CD8-positive, alpha-beta memory T cell (primary cell): ENCODE measurements at regions not wholly inside any gene's neighbourhood (a gene's known extent, or its start where the extent isn't known, plus 50 kb on each side); places are given as distances from the start of the nearest gene placed in this dataset.

Experiments
- CTCF ChIA-PET: fragments of 350-600 bp; sonication (Branson Sonifier 250); formaldehyde crosslinking; loops from one replicate; lab custom pipeline; 2021; ENCODE audit warnings: antibody characterized with exemption; lab: Charles Lee
- POLR2A ChIA-PET: fragments of 350-600 bp; sonication (Branson Sonifier 250); formaldehyde crosslinking; loops from one replicate; lab custom pipeline; 2021; ENCODE audit warnings: antibody characterized with exemption; lab: Charles Lee
- DNase-seq, 5 donors: peaks; one replicate each; pipeline versions ENCODE4 v3.0.0 to v3.0.0-alpha.2; 2020 to 2022; ENCODE audit warnings: mixed read lengths in 1 of 5
- H3K27ac ChIP-seq: one replicate; pipeline ENCODE4 v1.7.0; 2013; ENCODE audit warnings: low read depth, mild to moderate bottlenecking, low read length, moderate library complexity
- H3K27me3 ChIP-seq: 2 replicates; pipeline ENCODE4 v1.7.0; 2013; ENCODE audit warnings: low read length, mild to moderate bottlenecking; ENCODE audit not compliant: insufficient read depth, poor library complexity, severe bottlenecking
- H3K36me3 ChIP-seq: 2 replicates; pipeline ENCODE4 v1.7.0; 2013; ENCODE audit warnings: mild to moderate bottlenecking, low read length, moderate library complexity; ENCODE audit not compliant: insufficient read depth
- H3K4me1 ChIP-seq: 2 replicates; pipeline ENCODE4 v1.7.0; 2013; ENCODE audit warnings: mild to moderate bottlenecking, low read length, moderate library complexity; ENCODE audit not compliant: insufficient read depth
- H3K4me3 ChIP-seq: 2 replicates; pipeline ENCODE4 v1.7.0; 2013; ENCODE audit warnings: mild to moderate bottlenecking, low read length
- H3K9me3 ChIP-seq: 2 replicates; pipeline ENCODE4 v1.7.0; 2013; ENCODE audit warnings: mild to moderate bottlenecking, low read length
- H3K27ac Mint-ChIP-seq, 8 donors: one replicate each; pipeline ENCODE4 v1.8.0; 2020 to 2021; ENCODE audit warnings: mixed read lengths in 8 of 8, mild to moderate bottlenecking in 6 of 8, inconsistent platforms in 3 of 8, moderate library complexity in 3 of 8
- H3K27me3 Mint-ChIP-seq, 2 donors: one replicate each; pipeline ENCODE4 v1.8.0; 2020 to 2021; ENCODE audit warnings: mixed read lengths in 2 of 2, mild to moderate bottlenecking in 1 of 2, moderate library complexity in 1 of 2
- H3K36me3 Mint-ChIP-seq, 3 donors: one replicate each; pipeline ENCODE4 v1.8.0; 2020 to 2021; ENCODE audit warnings: mixed read lengths in 3 of 3, inconsistent platforms in 1 of 3, mild to moderate bottlenecking in 1 of 3
- H3K4me1 Mint-ChIP-seq, 3 donors: one replicate each; pipeline ENCODE4 v1.8.0; 2020 to 2021; ENCODE audit warnings: mixed read lengths in 3 of 3, inconsistent platforms in 1 of 3, mild to moderate bottlenecking in 1 of 3
- H3K4me3 Mint-ChIP-seq, 7 donors: one replicate each; pipeline ENCODE4 v1.8.0; 2020 to 2021; ENCODE audit warnings: mixed read lengths in 7 of 7, mild to moderate bottlenecking in 6 of 7, moderate library complexity in 4 of 7, inconsistent platforms in 2 of 7
- H3K9me3 Mint-ChIP-seq, 5 donors: one replicate each; pipeline ENCODE4 v1.8.0; 2020 to 2022; ENCODE audit warnings: mixed read lengths in 5 of 5, mild to moderate bottlenecking in 3 of 5, moderate library complexity in 2 of 5, inconsistent platforms in 1 of 5

- Mint-ChIP-seq H3K36me3 (peaks cover 0 to 4% (median 0%) of the 10 kb centered on the region in 3 donors), H3K9me3 (no peaks in the 10 kb centered on the region)
Observed at GRCh38 chr15:95713324-95713723, 617.2 kb upstream of the NR2F2 start.

DNA sequence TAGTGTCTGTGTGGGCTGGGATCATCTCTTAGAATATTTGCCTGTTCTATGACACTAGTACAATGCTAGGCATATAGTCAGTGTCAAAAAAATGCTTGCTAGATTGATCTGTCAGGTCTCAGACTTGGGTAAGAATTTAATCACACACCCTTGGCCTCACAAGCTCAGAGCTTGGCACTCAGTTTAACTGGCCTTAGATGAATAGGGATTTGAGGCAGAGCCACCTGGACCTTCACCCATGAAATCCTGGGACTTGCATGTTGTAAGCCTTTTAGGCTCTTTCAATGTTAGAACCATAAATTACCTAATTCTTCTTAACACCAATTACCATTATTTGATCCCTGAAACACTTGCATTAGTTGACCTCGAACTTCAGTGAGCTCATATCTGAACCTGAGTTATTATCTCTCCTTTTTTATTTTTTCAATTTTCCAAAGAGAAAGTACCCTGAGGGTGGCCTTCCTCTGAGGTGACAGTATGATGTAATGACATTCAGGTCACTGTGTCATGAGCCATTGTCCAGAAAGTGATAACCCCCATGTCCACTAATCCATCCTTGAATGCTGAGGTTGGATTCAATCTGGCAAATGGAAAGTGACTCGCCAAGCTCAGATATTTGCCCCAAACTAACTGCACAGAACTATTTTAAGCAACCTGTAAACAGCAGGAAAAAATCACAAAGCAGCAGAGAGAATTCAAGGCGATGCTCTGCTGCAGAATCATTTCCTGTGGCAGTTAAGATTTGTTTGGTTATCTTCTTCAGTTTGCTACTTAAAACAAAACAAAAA is 615.2 kb upstream of the NR2F2 start:
- Histone ChIP-seq H3K4me1 (no peaks in the 10 kb centered on the region), H3K27ac (no peak overlapping the region), H3K36me3 (no peaks in the 10 kb centered on the region), H3K9me3 (no peaks in the 10 kb centered on the region), H3K4me3 (no peak overlapping the region), H3K27me3 (no peaks in the 10 kb centered on the region)
- H3K36me3 Mint-ChIP-seq, result peaks cover 0 to 4% (median 0%) of the 10 kb centered on the region in 3 donors
- H3K27ac Mint-ChIP-seq, result peak overlapping the region in 1 of 8 donors; percentile 16
- no peaks in the 10 kb centered on the region for H3K9me3 Mint-ChIP-seq
- H3K4me1 Mint-ChIP-seq, result peaks cover 2 to 8% (median 4%) of the 10 kb centered on the region in 3 donors
- no peak overlapping the region for H3K4me3 Mint-ChIP-seq
- DNase-seq, result no peak
- ChIA-PET CTCF (no interaction called here), POLR2A (no interaction called here)
- no peaks in the 10 kb centered on the region for H3K27me3 Mint-ChIP-seq

More at GRCh38 chr15:95713324-95713723, 617.2 kb upstream of the NR2F2 start:
- H3K4me1 Mint-ChIP-seq, result peaks cover 2 to 8% (median 4%) of the 10 kb centered on the region in 3 donors
- no peak for DNase-seq
- Histone ChIP-seq H3K4me1 (no peaks in the 10 kb centered on the region), H3K27ac (no peak overlapping the region), H3K27me3 (no peaks in the 10 kb centered on the region), H3K36me3 (no peaks in the 10 kb centered on the region), H3K9me3 (no peaks in the 10 kb centered on the region), H3K4me3 (no peak overlapping the region)
- CTCF ChIA-PET, result no interaction called here
- no peaks in the 10 kb centered on the region for H3K27me3 Mint-ChIP-seq
- POLR2A ChIA-PET, result no interaction called here
- H3K4me3 Mint-ChIP-seq, result no peak overlapping the region
- no peak overlapping the region for H3K27ac Mint-ChIP-seq

DNA sequence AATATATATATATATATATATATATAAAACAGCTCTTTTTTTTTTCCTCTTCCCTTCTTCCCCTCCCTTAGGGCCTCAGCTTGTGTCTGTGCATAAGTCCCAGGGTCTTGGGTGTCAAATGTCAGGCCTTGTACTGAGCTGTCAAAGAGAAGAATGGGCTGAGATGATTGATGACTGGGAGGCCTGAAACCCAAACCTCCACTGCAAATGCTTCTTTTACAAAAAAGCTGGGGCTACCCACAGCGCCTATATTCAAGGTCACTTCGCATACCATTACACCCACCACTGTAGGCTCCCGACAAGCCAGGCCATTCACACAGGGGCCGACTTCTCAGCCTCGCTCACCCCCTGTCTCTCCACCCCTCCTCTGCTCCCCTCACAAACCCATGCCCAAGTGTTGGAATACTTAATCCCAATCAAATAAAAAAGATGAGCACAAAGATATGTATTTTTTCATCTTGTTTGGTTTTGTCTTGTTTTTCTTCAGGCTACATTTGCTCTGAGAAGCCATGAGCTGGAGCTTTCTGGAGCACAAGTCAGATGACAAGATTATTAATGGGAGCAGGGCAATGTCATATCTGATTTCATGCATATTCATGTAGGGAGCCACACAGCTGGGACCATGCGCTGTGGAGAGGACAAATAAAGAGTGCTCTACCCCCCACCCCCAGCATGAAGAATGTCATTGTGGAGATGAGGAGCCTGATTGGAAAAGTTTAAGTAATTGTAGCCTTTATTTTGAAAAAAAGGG is 614.4 kb upstream of the NR2F2 start:
- Histone ChIP-seq H3K27ac (no peak overlapping the region), H3K9me3 (no peaks in the 10 kb centered on the region), H3K4me1 (no peaks in the 10 kb centered on the region), H3K36me3 (no peaks in the 10 kb centered on the region), H3K27me3 (no peaks in the 10 kb centered on the region), H3K4me3 (no peak overlapping the region)
- Mint-ChIP-seq H3K27me3 (no peaks in the 10 kb centered on the region), H3K27ac (no peak overlapping the region), H3K9me3 (no peaks in the 10 kb centered on the region), H3K4me3 (no peak overlapping the region), H3K36me3 (peaks cover 0 to 4% (median 0%) of the 10 kb centered on the region in 3 donors), H3K4me1 (peaks cover 2 to 8% (median 4%) of the 10 kb centered on the region in 3 donors)
- POLR2A ChIA-PET, result no interaction called here
- CTCF ChIA-PET, result no interaction called here
- DNase-seq, result no peak

- ChIA-PET POLR2A (no interaction called here), CTCF (no interaction called here)
- Histone ChIP-seq H3K9me3 (no peaks in the 10 kb centered on the region), H3K27me3 (no peaks in the 10 kb centered on the region), H3K36me3 (no peaks in the 10 kb centered on the region), H3K4me3 (no peak overlapping the region), H3K27ac (no peak overlapping the region), H3K4me1 (no peaks in the 10 kb centered on the region)
- no peak for DNase-seq
- H3K4me3 Mint-ChIP-seq, result no peak overlapping the region
- H3K9me3 Mint-ChIP-seq, result no peaks in the 10 kb centered on the region
- H3K4me1 Mint-ChIP-seq, result peaks cover 2 to 8% (median 4%) of the 10 kb centered on the region in 3 donors
- H3K27me3 Mint-ChIP-seq, result no peaks in the 10 kb centered on the region
- peaks cover 0 to 3% (median 0%) of the 10 kb centered on the region in 3 donors for H3K36me3 Mint-ChIP-seq
- H3K27ac Mint-ChIP-seq, result no peak overlapping the region
Observed at GRCh38 chr15:95716708-95717107, 613.8 kb upstream of the NR2F2 start.

DNA sequence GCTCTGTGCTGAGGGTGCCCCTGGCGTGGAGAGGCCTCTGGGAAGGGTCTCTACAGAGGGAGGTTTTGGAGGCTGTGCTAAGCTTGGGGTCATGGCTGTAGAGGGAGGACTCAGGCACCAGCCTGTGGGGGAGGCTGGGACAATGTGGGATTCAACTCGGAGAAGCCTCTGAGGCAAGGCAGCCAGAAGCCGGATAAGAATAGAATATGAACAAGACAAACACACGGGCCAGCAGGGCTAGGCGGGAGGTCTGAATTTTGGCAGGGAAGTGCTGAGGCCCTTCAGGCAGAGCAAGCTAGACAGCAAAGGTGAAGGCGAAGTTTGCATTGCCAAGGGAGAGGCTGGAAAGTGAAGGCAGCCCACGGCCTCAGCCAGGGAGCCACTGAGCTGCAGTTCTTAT is 612.1 kb upstream of the NR2F2 start:
- POLR2A ChIA-PET, result no interaction called here
- Histone ChIP-seq H3K4me3 (no peak overlapping the region), H3K36me3 (no peaks in the 10 kb centered on the region), H3K4me1 (no peaks in the 10 kb centered on the region), H3K9me3 (no peaks in the 10 kb centered on the region), H3K27me3 (no peaks in the 10 kb centered on the region), H3K27ac (no peak overlapping the region)
- Mint-ChIP-seq H3K27ac (no peak overlapping the region), H3K4me1 (peaks cover 2 to 8% (median 4%) of the 10 kb centered on the region in 3 donors), H3K36me3 (no peaks in the 10 kb centered on the region), H3K4me3 (no peak overlapping the region), H3K27me3 (no peaks in the 10 kb centered on the region), H3K9me3 (no peaks in the 10 kb centered on the region)
- DNase-seq, result no peak
- CTCF ChIA-PET, result no interaction called here

DNA sequence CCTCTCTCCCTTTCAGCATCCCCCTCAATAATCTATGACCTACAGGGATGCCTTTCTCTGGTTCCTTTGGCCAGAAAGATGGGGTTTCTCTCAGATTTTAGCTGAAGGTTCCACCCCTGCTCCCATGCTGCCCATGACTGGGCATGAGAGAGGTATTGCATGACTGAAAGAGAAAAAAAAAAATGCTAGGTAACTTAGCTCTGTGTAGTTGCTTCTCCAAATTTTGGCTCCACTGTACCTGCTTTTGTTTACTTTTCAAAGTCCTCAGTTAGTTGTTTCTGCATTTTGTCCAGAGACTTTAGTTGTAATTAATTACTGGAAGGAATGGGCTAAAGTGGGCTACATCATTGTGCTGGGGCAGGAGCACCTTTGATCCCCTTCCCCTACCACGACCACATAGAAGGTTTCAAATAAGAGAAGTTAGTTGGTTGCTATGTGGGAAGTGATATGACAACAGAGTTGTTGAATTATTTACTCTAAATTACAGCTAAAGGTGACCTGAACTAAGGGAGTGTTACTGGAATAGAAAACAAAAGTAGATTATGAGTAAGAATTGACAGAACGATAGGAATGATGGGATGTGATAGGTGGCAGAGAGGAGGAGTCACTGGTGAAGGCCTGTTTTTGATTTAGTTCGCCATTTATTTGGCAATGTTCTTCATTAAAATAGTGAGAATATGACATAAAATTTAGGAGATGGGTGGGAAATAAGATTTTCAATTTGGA is 605.4 kb upstream of the NR2F2 start:
- POLR2A ChIA-PET, result no interaction called here
- H3K4me1 Mint-ChIP-seq, result no peaks in the 10 kb centered on the region
- H3K27ac Mint-ChIP-seq, result no peak overlapping the region
- Histone ChIP-seq H3K27me3 (no peaks in the 10 kb centered on the region), H3K4me1 (no peaks in the 10 kb centered on the region), H3K9me3 (no peaks in the 10 kb centered on the region), H3K36me3 (no peaks in the 10 kb centered on the region), H3K4me3 (no peak overlapping the region), H3K27ac (no peak overlapping the region)
- DNase-seq, result no peak
- no peaks in the 10 kb centered on the region for H3K9me3 Mint-ChIP-seq
- peaks cover 3 to 13% of the 10 kb centered on the region in 2 donors for H3K27me3 Mint-ChIP-seq
- H3K4me3 Mint-ChIP-seq, result no peak overlapping the region
- CTCF ChIA-PET, result no interaction called here
- H3K36me3 Mint-ChIP-seq, result no peaks in the 10 kb centered on the region

DNA sequence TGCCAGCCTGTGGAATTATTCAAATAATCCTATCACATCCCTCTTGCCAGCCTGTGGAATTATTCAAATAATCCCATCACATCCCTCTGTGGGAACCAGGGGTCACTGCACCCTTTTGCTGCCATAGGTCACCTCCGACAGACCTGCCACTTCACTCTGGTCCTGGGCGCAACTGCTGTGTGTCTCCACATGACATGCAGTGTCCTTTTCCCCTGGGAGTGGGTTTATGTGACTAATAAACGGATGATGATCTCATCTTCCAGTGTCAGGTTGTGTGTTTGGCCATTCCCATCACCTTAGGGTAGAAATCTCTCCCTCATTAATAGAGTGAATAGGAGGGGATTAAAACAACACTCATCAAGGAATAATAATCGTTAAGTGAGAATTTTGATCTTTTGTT is 603.6 kb upstream of the NR2F2 start:
- H3K36me3 ChIP-seq, result no peaks in the 10 kb centered on the region
- ChIA-PET CTCF (no interaction called here), POLR2A (no interaction called here)
- no peak overlapping the region for H3K27ac ChIP-seq
- H3K4me3 Mint-ChIP-seq, result no peak overlapping the region
- no peaks in the 10 kb centered on the region for H3K27me3 ChIP-seq
- no peaks in the 10 kb centered on the region for H3K4me1 ChIP-seq
- H3K4me3 ChIP-seq, result no peak overlapping the region
- H3K9me3 Mint-ChIP-seq, result no peaks in the 10 kb centered on the region
- H3K4me1 Mint-ChIP-seq, result no peaks in the 10 kb centered on the region
- H3K27ac Mint-ChIP-seq, result no peak overlapping the region
- no peaks in the 10 kb centered on the region for H3K9me3 ChIP-seq
- no peaks in the 10 kb centered on the region for H3K36me3 Mint-ChIP-seq
- DNase-seq, result no peak
- peaks cover 5 to 13% of the 10 kb centered on the region in 2 donors for H3K27me3 Mint-ChIP-seq

- Mint-ChIP-seq H3K27me3 (peaks cover 0 to 3% of the 10 kb centered on the region in 2 donors), H3K27ac (peak overlapping the region in 3 of 8 donors; percentile 5 to 27 (median 13)), H3K4me1 (peaks cover 24 to 28% (median 27%) of the 10 kb centered on the region in 3 donors), H3K9me3 (peaks cover 0 to 11% (median 0%) of the 10 kb centered on the region in 5 donors), H3K36me3 (peaks cover 0 to 17% (median 0%) of the 10 kb centered on the region in 3 donors), H3K4me3 (peak overlapping the region in 4 of 7 donors; percentile 5 to 57 (median 51))
- no peak overlapping the region for H3K27ac ChIP-seq
- POLR2A ChIA-PET, result no interaction called here
- peaks cover 23% of the 10 kb centered on the region for H3K4me1 ChIP-seq
- H3K9me3 ChIP-seq, result no peaks in the 10 kb centered on the region
- H3K36me3 ChIP-seq, result no peaks in the 10 kb centered on the region
- DNase-seq, result no peak
- no peaks in the 10 kb centered on the region for H3K27me3 ChIP-seq
- H3K4me3 ChIP-seq, result no peak overlapping the region
- CTCF ChIA-PET, result no interaction called here
Observed at GRCh38 chr15:95733931-95734330, 596.6 kb upstream of the NR2F2 start.
